ENCODE measurements at regions not wholly inside any gene's neighbourhood (a gene's known extent, or its start where the extent isn't known, plus 50 kb on each side); places are given as distances from the start of the nearest gene placed in this dataset.
A peak's percentile ranks its signal among the peaks of the same experiment; 100 is the strongest.

- DNase-seq: no peak
Observed at GRCh38 chr10:120984221-120984620, 133.1 kb downstream of the WDR11 start.

- DNase-seq: no peak
Observed at GRCh38 chr10:120987359-120987758, 136.2 kb downstream of the WDR11 start.

- DNase-seq: no peak
Observed at GRCh38 chr10:120988751-120989150, 137.6 kb downstream of the WDR11 start.

GRCh38 chr10:120989279-120989678 is 138.1 kb downstream of the WDR11 start:
- DNase-seq: no peak

- no peak for DNase-seq
Observed at GRCh38 chr10:120989996-120990598, 138.9 kb downstream of the WDR11 start.

GRCh38 chr10:120990831-120991230 is 139.7 kb downstream of the WDR11 start:
- no peak for DNase-seq

GRCh38 chr10:120993089-120993488 is 141.9 kb downstream of the WDR11 start:
- no peak for DNase-seq

- no peak for DNase-seq
Observed at GRCh38 chr10:120995768-120996167, 144.6 kb downstream of the WDR11 start.

GRCh38 chr10:120996456-120997034 is 145.4 kb downstream of the WDR11 start:
- no peak for DNase-seq

GRCh38 chr10:120997313-120997712 is 146.2 kb downstream of the WDR11 start:
- DNase-seq: no peak

GRCh38 chr10:120997756-120998155 is 146.6 kb downstream of the WDR11 start:
- no peak for DNase-seq

- no peak for DNase-seq
Observed at GRCh38 chr10:120998251-120998650, 147.1 kb downstream of the WDR11 start.

- DNase-seq: no peak
Observed at GRCh38 chr10:120998782-120999285, 147.7 kb downstream of the WDR11 start.

GRCh38 chr10:120999868-121000267 is 148.7 kb downstream of the WDR11 start:
- no peak for DNase-seq

- DNase-seq: no peak
Observed at GRCh38 chr10:121002586-121003205, 151.5 kb downstream of the WDR11 start.

GRCh38 chr10:121005948-121006587 is 154.9 kb downstream of the WDR11 start:
- no peak for DNase-seq

- DNase-seq: no peak
Observed at GRCh38 chr10:121007264-121007663, 156.1 kb downstream of the WDR11 start.

GRCh38 chr10:121015916-121016315 is 164.8 kb downstream of the WDR11 start:
- no peak for DNase-seq

- DNase-seq: no peak
Observed at GRCh38 chr10:121024905-121025584, 173.9 kb downstream of the WDR11 start.

GRCh38 chr10:121025731-121026130 is 174.6 kb downstream of the WDR11 start:
- DNase-seq: no peak

- peak; percentile 97 for DNase-seq
Observed at GRCh38 chr10:121027371-121027770, 176.2 kb downstream of the WDR11 start.

- DNase-seq: no peak
Observed at GRCh38 chr10:121032460-121032859, 181.3 kb downstream of the WDR11 start.

- no peak for DNase-seq
Observed at GRCh38 chr10:121033366-121033765, 182.2 kb downstream of the WDR11 start.

Measured in DMS 273 treated with DMSO at 0.1 percent for 48 hours (cell line).